K562 (cell line): ENCODE measurements at regions not wholly inside any gene's neighbourhood (a gene's known extent, or its start where the extent isn't known, plus 50 kb on each side); places are given as distances from the start of the nearest gene placed in this dataset.

Experiments
- ATAC-seq: fragments of 200-7000 bp; cut with Tn5 transposase; 3 replicates; pipeline ENCODE4 v1.9.1; 2020; ENCODE audit warnings: moderate library complexity
- BruUV-seq: library from RNA; stranded (reverse); fragments of 400-500 nt; replicated peaks from 2 replicates; lab custom pipeline; 2021; lab: Mats Ljungman, UMichigan
- CTCF ChIA-PET: fragments of 300-600 bp; formaldehyde crosslinking; extraction: SDS; loops from one replicate; lab custom pipeline; 2021; ENCODE audit warnings: low intra/inter-chr PET ratio; lab: Yijun Ruan, JAX
- POLR2A ChIA-PET: fragments of 300-600, 350-650 bp; sonication (Branson Sonifier 250); formaldehyde crosslinking; extraction: SDS; loops from one replicate; lab custom pipeline; 2021; ENCODE audit warnings: antibody characterized with exemption, inconsistent platforms; lab: Yijun Ruan, JAX
- DNase-seq, 4 experiments: peaks; one replicate each; pipeline versions ENCODE4 v3.0.0 to v3.0.0-alpha.2; 2011 to 2018; ENCODE audit warnings: low spot score in 3 of 4, mixed read lengths in 3 of 4; ENCODE audit errors: extremely low read depth in 1 of 4
- FAIRE-seq: peaks from 2 replicates; lab custom pipeline; 2011; peaks lifted over from hg19 to GRCh38; lab: Jason Lieb, UNC
- H2AFZ ChIP-seq: 2 replicates; pipeline ENCODE4 v1.6.0; 2011; ENCODE audit warnings: low read depth, low read length, control low read depth, inconsistent platforms
- H3K27ac ChIP-seq: fragments of 200-600 bp; 3 replicates; pipeline ENCODE4 v1.8.0; 2011; ENCODE audit warnings: low read depth, mild to moderate bottlenecking, control low read depth, inconsistent platforms, low read length, moderate library complexity, mixed read lengths; ENCODE audit errors: extremely low read depth
- H3K27me3 ChIP-seq, 2 experiments: fragments of 300-600 bp in 1 of 2; 2 replicates in 1 of 2; 3 replicates in 1 of 2; pipeline versions ENCODE4 v1.6.0 to v1.8.0; 2011; ENCODE audit warnings: inconsistent platforms in 2 of 2, low read length in 2 of 2, mild to moderate bottlenecking in 1 of 2, mixed read lengths in 1 of 2, moderate library complexity in 1 of 2; ENCODE audit not compliant: control insufficient read depth in 2 of 2, insufficient read depth in 2 of 2
- H3K36me3 ChIP-seq: fragments of 300-600 bp; 3 replicates; pipeline ENCODE4 v1.8.0; 2011; ENCODE audit warnings: mild to moderate bottlenecking, low read length, inconsistent platforms; ENCODE audit not compliant: control insufficient read depth, insufficient read depth
- H3K4me1 ChIP-seq, 2 experiments: fragments of 200-600 bp in 1 of 2; replicated peaks in 1 of 2; 2 replicates in 1 of 2; 3 replicates in 1 of 2; pipeline versions ENCODE4 v1.5.1 to v1.8.0; 2011; ENCODE audit warnings: inconsistent platforms in 2 of 2, low read length in 2 of 2, mild to moderate bottlenecking in 1 of 2, mixed read lengths in 1 of 2, moderate library complexity in 1 of 2; ENCODE audit not compliant: control insufficient read depth in 2 of 2, insufficient read depth in 2 of 2
- H3K4me2 ChIP-seq: 2 replicates; pipeline ENCODE4 v1.6.1; 2011; ENCODE audit warnings: low read length, control low read depth, inconsistent platforms, mixed read lengths; ENCODE audit not compliant: insufficient read depth
- H3K4me3 ChIP-seq: fragments of 200-600 bp; sonication (generic), shearing (Covaris generic); 2 replicates; pipeline ENCODE4 v1.5.1; 2016; ENCODE audit warnings: control low read depth, inconsistent platforms
- H3K79me2 ChIP-seq: fragments of 200-600 bp; 3 replicates; pipeline ENCODE4 v1.8.0; 2011; ENCODE audit warnings: low read length, inconsistent platforms; ENCODE audit not compliant: control insufficient read depth, insufficient read depth
- H3K9ac ChIP-seq, 2 experiments: 2 replicates each; pipeline versions ENCODE4 v1.6.0 to v1.6.1; 2011; ENCODE audit warnings: low read depth in 2 of 2, low read length in 2 of 2, control low read depth in 1 of 2, inconsistent platforms in 1 of 2, mild to moderate bottlenecking in 1 of 2, mixed read lengths in 1 of 2; ENCODE audit not compliant: insufficient read depth in 1 of 2
- H3K9me1 ChIP-seq: one replicate; pipeline ENCODE4 v1.6.0; 2011; ENCODE audit warnings: inconsistent platforms, mild to moderate bottlenecking, low read length, moderate library complexity; ENCODE audit not compliant: control insufficient read depth, insufficient read depth
- H3K9me3 ChIP-seq: replicated peaks from 2 replicates; pipeline ENCODE4 v1.5.1; 2011; ENCODE audit warnings: low read depth, low read length, inconsistent platforms; ENCODE audit not compliant: control insufficient read depth, insufficient read depth
- H4K20me1 ChIP-seq: replicated peaks from 2 replicates; pipeline ENCODE4 v1.6.1; 2011; ENCODE audit warnings: low read length, inconsistent platforms, mixed read lengths; ENCODE audit not compliant: control insufficient read depth, insufficient read depth
- FOSL1 ChIP-seq: fragments of 200-800 bp; sonication (Bioruptor generic); conservative IDR thresholded peaks from 2 replicates; pipeline ENCODE4 v1.6.1; 2016; ENCODE audit warnings: missing genetic modification characterization, missing compliant biosample characterization
- HMG20A ChIP-seq: fragments of 450-650 bp; formaldehyde crosslinking; conservative IDR thresholded peaks from 2 replicates; pipeline ENCODE4 v1.4.0; 2020; ENCODE audit warnings: mild to moderate bottlenecking, mixed read lengths
- HMGN3 ChIP-seq: IDR thresholded peaks from 2 replicates; pipeline ENCODE4 v1.6.1; 2011; ENCODE audit warnings: borderline replicate concordance, low read depth, mild to moderate bottlenecking, mixed read lengths, low read length; ENCODE audit not compliant: insufficient read length; ENCODE audit errors: extremely low read depth
- LCOR ChIP-seq: sonication (generic); formaldehyde crosslinking; IDR thresholded peaks from 2 replicates; pipeline ENCODE4 v1.8.0; 2022; ENCODE audit warnings: mild to moderate bottlenecking, missing genetic modification reagents
- NR3C1 ChIP-seq: sonication (generic); formaldehyde crosslinking; IDR thresholded peaks from 2 replicates; pipeline ENCODE4 v1.8.1; 2022; ENCODE audit warnings: missing genetic modification reagents
- STAG1 ChIP-seq: sonication (generic); formaldehyde crosslinking; IDR thresholded peaks from 2 replicates; pipeline ENCODE4 v1.5.0; 2020; ENCODE audit warnings: missing genetic modification reagents, borderline replicate concordance
- TCF3 ChIP-seq: sonication (generic); formaldehyde crosslinking; IDR thresholded peaks from 2 replicates; pipeline ENCODE4 v1.4.0; 2020; ENCODE audit warnings: mild to moderate bottlenecking, missing genetic modification reagents
- TEAD4 ChIP-seq, 2 experiments: sonication (generic) in 1 of 2; formaldehyde crosslinking in 1 of 2; IDR thresholded peaks; 2 replicates each; pipeline versions ENCODE4 v1.6.1 to v1.8.0; 2012 to 2022; ENCODE audit warnings: borderline replicate concordance in 1 of 2, inconsistent platforms in 1 of 2, low read length in 1 of 2, mild to moderate bottlenecking in 1 of 2, missing genetic modification reagents in 1 of 2
- ZNF232 ChIP-seq: sonication (generic); formaldehyde crosslinking; IDR thresholded peaks from 2 replicates; pipeline ENCODE4 v1.8.0; 2022; ENCODE audit warnings: mild to moderate bottlenecking, missing genetic modification reagents
- WGBS: fragments of 100-300 bp; shearing (Covaris generic); methylation state at CpG from one replicate; pipeline ENCODE4 v1.1.6; 2016; ENCODE audit warnings: low coverage, mixed read lengths; ENCODE audit not compliant: insufficient coverage; ENCODE audit errors: missing lambda C conversion rate; 5-methylcytosine and 5-hydroxymethylcytosine counted together
- in situ Hi-C: fragments of 300-500 bp; cut with MboI; formaldehyde crosslinking; loops from 4 replicates; pipeline ENCODE4 v1.15.0; 2018; ENCODE audit warnings: inconsistent platforms, mixed read lengths
- intact Hi-C: fragments of 100-400 bp; cut with micrococcal nuclease; formaldehyde crosslinking; loops from 2 replicates; pipeline ENCODE4 v1.14.2; 2022

DNA sequence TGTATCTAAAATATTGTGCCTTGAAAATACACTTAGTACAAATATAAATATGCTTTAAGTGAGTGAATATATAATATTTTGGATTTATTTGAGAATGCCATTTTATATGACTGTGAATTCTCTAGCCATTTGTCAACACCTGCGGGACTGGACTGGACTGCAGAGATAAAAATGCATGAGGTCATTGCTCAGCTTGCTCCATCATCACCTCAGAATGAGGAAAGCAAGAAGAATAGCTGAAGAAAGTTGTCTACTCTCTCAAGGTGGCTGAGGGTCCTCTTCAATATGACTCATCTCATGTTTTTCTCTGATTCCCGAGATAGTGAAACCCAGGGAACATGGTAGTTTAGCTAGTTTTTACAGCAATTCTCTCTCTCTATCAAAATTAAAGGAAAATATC, 732.5 kb upstream of the AGA start:
- TF ChIP-seq STAG1 (CRISPR knock-in tag) = no peak
- TF ChIP-seq HMG20A (CRISPR knock-in tag) = no peak
- TF ChIP-seq LCOR (CRISPR knock-in tag) = no peak
- no peak for TF ChIP-seq TEAD4 (IDR thresholded peaks at IDR 0.05; ENCODE audit: low read length)
- no peak for TF ChIP-seq TEAD4 (CRISPR knock-in tag; IDR thresholded peaks at IDR 0.05; ENCODE audit: borderline replicate concordance)
- no peak for TF ChIP-seq NR3C1
- no peak for TF ChIP-seq HMGN3
- peak; percentile 26; the same call in 1 of the 2 replicates for TF ChIP-seq FOSL1 (tag)
- TF ChIP-seq TCF3 (CRISPR knock-in tag) = no peak
- no peak for TF ChIP-seq ZNF232 (CRISPR knock-in tag)
- TF ChIP-seq, all 486 proteins: peak for 1

More for the DNA sequence above, 732.5 kb upstream of the AGA start:
- BruUV-seq = no TSS peak
- Histone ChIP-seq H3K79me2 (no peaks in the 10 kb centered on the region), H3K27me3 (no peaks in the 10 kb centered on the region), H3K27ac (no peak overlapping the region), H3K9ac (no peak overlapping the region), H3K4me2 (no peak overlapping the region), H2AFZ (no peak overlapping the region), H3K36me3 (no peaks in the 10 kb centered on the region), H3K9me3 (no peaks in the 10 kb centered on the region), H3K4me3 (no peak overlapping the region), H3K9me1 (no peaks in the 10 kb centered on the region), H4K20me1 (no peaks in the 10 kb centered on the region), H3K4me1 (no peaks in the 10 kb centered on the region)
- intact Hi-C loops (no loop called here), in situ Hi-C loops (no loop called here)
- FAIRE-seq (no peak), ATAC-seq (no peak), DNase-seq (peak in 1 of 4 experiments; percentile 1)
- ChIA-PET POLR2A (no interaction called here), CTCF (no interaction called here)
- WGBS = 0% methylated on average over 2 of the region's 2 CpGs
